Activated T-cell treated with anti-CD3 and anti-CD28 coated beads for 1 hour (primary cell): ENCODE measurements at regions not wholly inside any gene's neighbourhood (a gene's known extent, or its start where the extent isn't known, plus 50 kb on each side); places are given as distances from the start of the nearest gene placed in this dataset.
"Not testable (repeated sequence)": the region's sequence is repeated elsewhere in the genome, so short reads cannot be mapped to it uniquely, and the experiment has no call there.

ENCODE experiments used
- DNase-seq: peaks from one replicate; pipeline ENCODE4 v3.0.0-alpha.2; 2020; ENCODE audit warnings: low read depth

GRCh38 chr9:89670801-89671434 is 66.1 kb downstream of the GADD45G start:
- no peak for DNase-seq

GRCh38 chr9:89674667-89675057 is 69.8 kb downstream of the GADD45G start:
- no peak for DNase-seq

GRCh38 chr9:89675058-89675742 is 70.4 kb downstream of the GADD45G start:
- DNase-seq, result no peak

- DNase-seq, result no peak
Observed at GRCh38 chr9:89676281-89676680, 71.5 kb downstream of the GADD45G start.

- DNase-seq, result no peak
Observed at GRCh38 chr9:89677702-89678395, 73.0 kb downstream of the GADD45G start.

GRCh38 chr9:89678396-89679015 is 73.7 kb downstream of the GADD45G start:
- DNase-seq, result no peak

GRCh38 chr9:89679016-89679415 is 74.2 kb downstream of the GADD45G start:
- no peak for DNase-seq

- no peak for DNase-seq
Observed at GRCh38 chr9:89679581-89679980, 74.8 kb downstream of the GADD45G start.

- DNase-seq, result no peak
Observed at GRCh38 chr9:89680547-89681467, 76.0 kb downstream of the GADD45G start.

GRCh38 chr9:89681468-89681859 is 76.7 kb downstream of the GADD45G start:
- DNase-seq, result not testable (repeated sequence)

GRCh38 chr9:89683626-89684025 is 78.8 kb downstream of the GADD45G start:
- DNase-seq, result no peak

GRCh38 chr9:89684218-89684617 is 79.4 kb downstream of the GADD45G start:
- no peak for DNase-seq

GRCh38 chr9:89684912-89685636 is 80.3 kb downstream of the GADD45G start:
- no peak for DNase-seq

GRCh38 chr9:89685698-89686097 is 80.9 kb downstream of the GADD45G start:
- no peak for DNase-seq

- DNase-seq, result no peak
Observed at GRCh38 chr9:89686126-89686525, 81.3 kb downstream of the GADD45G start.

GRCh38 chr9:89686621-89687020 is 81.8 kb downstream of the GADD45G start:
- DNase-seq, result no peak

- no peak for DNase-seq
Observed at GRCh38 chr9:89687188-89687587, 82.4 kb downstream of the GADD45G start.

- DNase-seq, result no peak
Observed at GRCh38 chr9:89687848-89688247, 83.0 kb downstream of the GADD45G start.

- DNase-seq, result not testable (repeated sequence)
Observed at GRCh38 chr9:89689321-89689720, 84.5 kb downstream of the GADD45G start.

GRCh38 chr9:89690334-89690912 is 85.6 kb downstream of the GADD45G start:
- no peak for DNase-seq

- DNase-seq, result no peak
Observed at GRCh38 chr9:89695441-89695891, 90.7 kb downstream of the GADD45G start.
